Activated naive CD4-positive, alpha-beta T cell treated with anti-CD3 and anti-CD28 coated beads, Interleukin-2, amount 50 U/mL, for 24 hours (primary cell): ENCODE measurements at regions not wholly inside any gene's neighbourhood (a gene's known extent, or its start where the extent isn't known, plus 50 kb on each side); places are given as distances from the start of the nearest gene placed in this dataset.
"Not testable (repeated sequence)": the region's sequence is repeated elsewhere in the genome, so short reads cannot be mapped to it uniquely, and the experiment has no call there.

ENCODE experiments used
- H3K27ac Mint-ChIP-seq: one replicate; pipeline ENCODE4 v1.8.0; 2021; ENCODE audit warnings: mild to moderate bottlenecking, mixed read lengths
- H3K27me3 Mint-ChIP-seq: one replicate; pipeline ENCODE4 v1.8.0; 2021; ENCODE audit warnings: mixed read lengths
- H3K36me3 Mint-ChIP-seq: one replicate; pipeline ENCODE4 v1.8.0; 2021; ENCODE audit warnings: mixed read lengths
- H3K4me1 Mint-ChIP-seq: one replicate; pipeline ENCODE4 v1.8.0; 2021; ENCODE audit warnings: mixed read lengths
- H3K4me3 Mint-ChIP-seq: one replicate; pipeline ENCODE4 v1.8.0; 2021; ENCODE audit warnings: mild to moderate bottlenecking, mixed read lengths
- H3K9me3 Mint-ChIP-seq: one replicate; pipeline ENCODE4 v1.8.0; 2021; ENCODE audit warnings: mixed read lengths

GRCh38 chr2:192413812-192414681, 219.3 kb upstream of the TMEFF2 start:
- no peaks in the 10 kb centered on the region for H3K4me1 Mint-ChIP-seq
- no peaks in the 10 kb centered on the region for H3K36me3 Mint-ChIP-seq
- H3K27ac Mint-ChIP-seq: no peak overlapping the region
- H3K4me3 Mint-ChIP-seq: no peak overlapping the region
- no peaks in the 10 kb centered on the region for H3K9me3 Mint-ChIP-seq
- no peaks in the 10 kb centered on the region for H3K27me3 Mint-ChIP-seq

DNA sequence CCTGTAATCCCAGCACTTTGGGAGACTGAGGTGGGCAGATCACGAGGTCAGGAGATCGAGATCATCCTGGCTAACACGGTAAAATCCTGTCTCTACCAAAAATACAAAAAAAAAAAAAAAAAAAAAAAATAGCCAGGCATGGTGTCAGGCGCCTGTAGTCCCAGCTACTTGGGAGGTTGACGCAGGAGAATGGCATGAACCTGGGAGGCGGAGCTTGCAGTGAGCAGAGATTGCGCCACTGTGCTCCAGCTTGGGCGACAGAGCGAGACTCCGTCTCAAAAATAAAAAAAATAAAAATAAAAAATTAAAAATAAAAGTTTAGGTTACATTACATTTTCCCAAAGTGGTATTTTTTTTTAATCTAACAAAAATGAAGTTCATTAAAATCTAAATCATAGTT, 218.1 kb upstream of the TMEFF2 start:
- not testable (repeated sequence) for H3K27me3 Mint-ChIP-seq, H3K27ac Mint-ChIP-seq, H3K9me3 Mint-ChIP-seq, H3K36me3 Mint-ChIP-seq, H3K4me1 Mint-ChIP-seq, H3K4me3 Mint-ChIP-seq

DNA sequence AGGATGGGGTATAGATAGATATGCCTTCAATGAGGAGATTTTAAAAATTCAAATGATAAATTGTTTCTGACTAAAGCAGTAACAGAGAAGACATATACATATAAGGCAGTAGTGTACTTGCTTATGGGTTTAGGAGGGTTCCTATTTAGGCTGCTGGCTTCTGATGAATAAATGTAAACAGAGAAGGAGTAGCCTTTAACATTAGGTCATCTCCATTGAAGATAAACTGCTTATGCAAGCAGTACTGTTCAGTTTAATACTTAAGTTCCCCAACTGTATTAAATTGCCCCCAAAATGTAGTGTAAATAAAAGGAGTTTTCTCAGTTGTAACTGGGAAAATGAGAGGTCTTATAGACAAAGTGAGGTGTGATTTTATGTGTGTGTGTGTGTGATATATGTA, 217.7 kb upstream of the TMEFF2 start:
- H3K4me1 Mint-ChIP-seq: no peaks in the 10 kb centered on the region
- H3K9me3 Mint-ChIP-seq: no peaks in the 10 kb centered on the region
- H3K36me3 Mint-ChIP-seq: no peaks in the 10 kb centered on the region
- no peak overlapping the region for H3K27ac Mint-ChIP-seq
- H3K27me3 Mint-ChIP-seq: no peaks in the 10 kb centered on the region
- H3K4me3 Mint-ChIP-seq: no peak overlapping the region

DNA sequence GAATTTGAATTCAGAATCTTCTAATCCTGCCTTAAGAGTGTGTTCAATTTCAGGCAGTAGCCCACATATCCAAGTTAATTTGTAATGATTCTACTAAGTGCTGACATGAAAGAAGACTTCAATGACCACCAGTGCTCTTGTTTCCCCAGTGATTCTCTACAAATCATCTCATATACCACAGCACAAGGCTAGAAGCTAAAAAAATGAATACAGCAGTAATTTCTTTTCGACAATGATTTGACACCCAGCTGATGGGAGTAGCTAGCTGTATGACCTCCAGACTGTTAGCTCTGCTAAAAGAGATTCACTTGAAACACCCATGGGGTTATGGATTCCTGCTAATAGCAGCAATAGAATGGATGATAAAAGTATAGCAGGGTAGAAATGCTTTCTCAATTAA, 217.0 kb upstream of the TMEFF2 start:
- H3K36me3 Mint-ChIP-seq: no peaks in the 10 kb centered on the region
- H3K27me3 Mint-ChIP-seq: no peaks in the 10 kb centered on the region
- H3K4me1 Mint-ChIP-seq: no peaks in the 10 kb centered on the region
- H3K9me3 Mint-ChIP-seq: no peaks in the 10 kb centered on the region
- no peak overlapping the region for H3K27ac Mint-ChIP-seq
- H3K4me3 Mint-ChIP-seq: no peak overlapping the region

GRCh38 chr2:192410319-192410718, 215.6 kb upstream of the TMEFF2 start:
- H3K27ac Mint-ChIP-seq: no peak overlapping the region
- H3K9me3 Mint-ChIP-seq: no peaks in the 10 kb centered on the region
- H3K27me3 Mint-ChIP-seq: no peaks in the 10 kb centered on the region
- no peak overlapping the region for H3K4me3 Mint-ChIP-seq
- no peaks in the 10 kb centered on the region for H3K36me3 Mint-ChIP-seq
- H3K4me1 Mint-ChIP-seq: no peaks in the 10 kb centered on the region

GRCh38 chr2:192407692-192408091, 213.0 kb upstream of the TMEFF2 start:
- Mint-ChIP-seq H3K36me3 (no peaks in the 10 kb centered on the region), H3K27ac (no peak overlapping the region), H3K27me3 (no peaks in the 10 kb centered on the region), H3K9me3 (no peaks in the 10 kb centered on the region), H3K4me3 (no peak overlapping the region), H3K4me1 (no peaks in the 10 kb centered on the region)

DNA sequence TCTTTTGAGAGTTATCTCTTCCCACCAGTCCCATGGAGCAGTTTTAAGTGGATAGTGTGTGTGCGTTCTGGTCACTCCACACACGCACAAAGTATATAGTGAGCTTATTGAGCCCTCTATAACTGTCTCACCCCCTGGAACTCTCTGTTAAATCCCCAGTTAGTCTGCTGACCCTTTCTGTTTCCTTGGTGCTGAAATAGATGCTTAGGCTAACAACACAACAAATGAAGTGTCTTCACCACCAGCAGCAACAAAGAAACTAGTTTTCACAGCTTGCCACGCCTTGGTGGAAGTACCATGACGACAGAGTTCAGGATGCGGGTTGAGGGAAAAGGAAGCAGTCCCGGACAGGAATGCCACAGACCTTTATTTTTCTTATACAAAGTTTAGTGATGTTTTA, 203.5 kb upstream of the TMEFF2 start:
- Mint-ChIP-seq H3K27me3 (no peaks in the 10 kb centered on the region), H3K36me3 (no peaks in the 10 kb centered on the region), H3K4me1 (no peaks in the 10 kb centered on the region), H3K4me3 (no peak overlapping the region), H3K9me3 (peaks cover 12% of the 10 kb centered on the region), H3K27ac (no peak overlapping the region)

DNA sequence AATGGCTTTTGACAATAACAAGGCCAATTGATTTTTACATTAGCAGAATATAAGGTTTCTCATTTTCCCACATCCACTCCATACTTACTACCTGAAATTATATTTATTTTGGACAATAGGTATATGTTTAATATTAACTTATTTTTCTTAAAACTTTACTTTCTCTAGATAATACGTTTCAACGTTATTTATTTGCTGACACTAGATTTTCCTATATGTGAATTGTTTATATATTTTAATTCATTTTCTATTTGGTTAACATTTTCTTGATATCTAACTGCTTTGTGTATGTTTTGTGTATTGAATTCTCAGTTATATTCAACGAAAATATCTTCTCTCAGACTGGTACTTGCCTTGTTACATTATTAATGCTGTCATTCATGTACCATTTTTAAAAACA, 199.9 kb upstream of the TMEFF2 start:
- Mint-ChIP-seq H3K4me3 (no peak overlapping the region), H3K9me3 (peaks cover 12% of the 10 kb centered on the region), H3K36me3 (no peaks in the 10 kb centered on the region), H3K27me3 (no peaks in the 10 kb centered on the region), H3K27ac (no peak overlapping the region), H3K4me1 (no peaks in the 10 kb centered on the region)

GRCh38 chr2:192391041-192391440, 196.3 kb upstream of the TMEFF2 start:
- Mint-ChIP-seq H3K4me1 (no peaks in the 10 kb centered on the region), H3K36me3 (no peaks in the 10 kb centered on the region), H3K27me3 (no peaks in the 10 kb centered on the region), H3K9me3 (peaks cover 2% of the 10 kb centered on the region), H3K27ac (no peak overlapping the region), H3K4me3 (no peak overlapping the region)

- Mint-ChIP-seq H3K36me3 (no peaks in the 10 kb centered on the region), H3K27me3 (no peaks in the 10 kb centered on the region), H3K4me3 (no peak overlapping the region), H3K9me3 (peaks cover 6% of the 10 kb centered on the region), H3K4me1 (no peaks in the 10 kb centered on the region), H3K27ac (no peak overlapping the region)
These were observed 195.7 kb upstream of the TMEFF2 start for GRCh38 chr2:192390401-192390800.

DNA sequence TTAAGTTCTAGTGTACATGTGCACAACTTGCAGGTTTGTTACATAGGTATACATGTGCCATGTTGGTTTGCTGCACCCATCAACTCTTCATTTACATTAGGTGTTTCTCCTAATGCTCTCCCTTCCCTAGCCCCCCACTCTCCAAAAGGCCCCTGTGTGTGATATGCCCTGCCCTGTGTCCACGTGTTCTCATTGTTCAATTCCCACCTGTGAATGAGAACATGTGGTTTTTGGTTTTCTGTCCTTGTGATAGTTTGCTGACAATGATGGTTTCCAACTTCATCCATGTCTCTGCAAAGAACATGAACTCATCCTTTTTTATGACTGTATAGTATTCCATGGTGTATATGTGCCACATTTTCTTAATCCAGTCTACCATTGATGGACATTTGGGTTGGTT, 189.5 kb upstream of the TMEFF2 start:
- H3K36me3 Mint-ChIP-seq, H3K9me3 Mint-ChIP-seq, H3K27me3 Mint-ChIP-seq, H3K4me3 Mint-ChIP-seq, H3K4me1 Mint-ChIP-seq, H3K27ac Mint-ChIP-seq: not testable (repeated sequence)

DNA sequence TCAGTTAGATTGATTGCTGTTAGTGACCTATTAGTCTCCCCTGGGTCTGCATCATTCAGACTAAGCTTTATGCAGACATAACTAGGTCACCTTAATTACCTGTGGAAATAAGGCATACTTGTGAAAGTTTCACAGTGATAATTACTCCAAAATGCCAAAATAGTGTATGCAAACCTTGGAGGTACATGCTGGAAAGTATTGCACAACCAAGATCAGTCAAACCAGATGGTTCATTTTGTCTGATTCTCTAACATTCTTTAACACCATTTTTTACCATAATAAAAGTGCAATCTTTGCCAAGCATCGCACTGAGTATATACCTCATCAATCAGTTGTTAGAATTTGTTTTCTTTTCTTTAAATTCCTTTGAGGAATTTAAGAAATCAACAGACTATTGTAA, 186.3 kb upstream of the TMEFF2 start:
- Mint-ChIP-seq H3K9me3 (peaks cover 4% of the 10 kb centered on the region), H3K27ac (no peak overlapping the region), H3K4me1 (no peaks in the 10 kb centered on the region), H3K27me3 (no peaks in the 10 kb centered on the region), H3K4me3 (no peak overlapping the region), H3K36me3 (no peaks in the 10 kb centered on the region)

- Mint-ChIP-seq H3K27ac (no peak overlapping the region), H3K9me3 (no peaks in the 10 kb centered on the region)
These were observed 185.0 kb upstream of the TMEFF2 start for GRCh38 chr2:192379736-192380135.

GRCh38 chr2:192377173-192377572, 182.4 kb upstream of the TMEFF2 start:
- no peaks in the 10 kb centered on the region for H3K9me3 Mint-ChIP-seq
- no peaks in the 10 kb centered on the region for H3K4me1 Mint-ChIP-seq
- no peak overlapping the region for H3K27ac Mint-ChIP-seq
- no peak overlapping the region for H3K4me3 Mint-ChIP-seq
- H3K27me3 Mint-ChIP-seq: no peaks in the 10 kb centered on the region
- H3K36me3 Mint-ChIP-seq: no peaks in the 10 kb centered on the region

More at GRCh38 chr2:192379736-192380135, 185.0 kb upstream of the TMEFF2 start:
- no peaks in the 10 kb centered on the region for H3K36me3 Mint-ChIP-seq
- no peak overlapping the region for H3K4me3 Mint-ChIP-seq
- no peaks in the 10 kb centered on the region for H3K27me3 Mint-ChIP-seq
- H3K4me1 Mint-ChIP-seq: no peaks in the 10 kb centered on the region

DNA sequence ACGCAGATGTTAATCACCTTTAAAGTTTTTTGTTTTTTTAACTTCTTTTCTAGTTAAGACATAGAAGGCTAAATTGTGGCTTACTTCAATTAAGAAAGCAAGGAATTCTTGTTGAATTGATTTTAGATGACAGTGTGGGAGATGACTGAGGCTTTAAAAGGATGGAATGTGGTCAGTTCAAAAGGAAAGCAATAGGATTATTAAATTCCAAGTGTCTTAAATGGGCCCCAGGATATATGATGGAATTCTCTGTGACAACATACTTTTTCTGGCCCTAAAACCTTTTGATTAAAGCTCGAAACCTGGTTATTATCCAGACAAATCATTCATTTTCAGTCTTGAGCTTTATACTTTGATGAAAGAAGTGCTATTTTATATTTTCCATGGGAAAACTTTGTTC, 179.0 kb upstream of the TMEFF2 start:
- H3K9me3 Mint-ChIP-seq: no peaks in the 10 kb centered on the region
- no peak overlapping the region for H3K27ac Mint-ChIP-seq
- H3K4me1 Mint-ChIP-seq: no peaks in the 10 kb centered on the region
- no peak overlapping the region for H3K4me3 Mint-ChIP-seq
- H3K36me3 Mint-ChIP-seq: no peaks in the 10 kb centered on the region
- H3K27me3 Mint-ChIP-seq: no peaks in the 10 kb centered on the region

DNA sequence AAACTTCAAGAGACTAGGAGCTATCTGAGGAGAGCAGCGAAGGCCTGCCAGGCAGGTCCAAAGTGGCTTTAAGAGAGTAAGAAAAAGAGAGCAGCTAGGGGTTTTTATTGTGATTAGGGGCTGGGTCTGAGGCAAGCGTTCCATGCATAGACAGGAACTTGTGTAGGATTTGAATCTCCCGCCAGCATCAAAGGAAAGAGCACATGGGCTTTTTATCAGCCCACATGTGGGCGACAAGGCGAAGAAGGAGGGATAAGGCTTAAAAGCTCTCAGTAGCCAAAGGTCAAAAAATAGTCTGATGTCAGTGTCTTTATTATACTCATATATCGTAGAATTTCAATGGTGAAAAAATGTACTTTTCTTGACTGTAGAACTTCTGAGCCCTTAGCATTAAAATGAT, 178.5 kb upstream of the TMEFF2 start:
- Mint-ChIP-seq H3K27ac (no peak overlapping the region), H3K9me3 (no peaks in the 10 kb centered on the region), H3K4me3 (no peak overlapping the region), H3K4me1 (no peaks in the 10 kb centered on the region), H3K36me3 (no peaks in the 10 kb centered on the region), H3K27me3 (no peaks in the 10 kb centered on the region)

- no peaks in the 10 kb centered on the region for H3K4me1 Mint-ChIP-seq
- H3K27ac Mint-ChIP-seq: no peak overlapping the region
- no peaks in the 10 kb centered on the region for H3K9me3 Mint-ChIP-seq
- no peaks in the 10 kb centered on the region for H3K36me3 Mint-ChIP-seq
- H3K27me3 Mint-ChIP-seq: no peaks in the 10 kb centered on the region
- H3K4me3 Mint-ChIP-seq: no peak overlapping the region
These were observed 175.2 kb upstream of the TMEFF2 start for GRCh38 chr2:192369969-192370368.
